ENCODE measurements at regions not wholly inside any gene's neighbourhood (a gene's known extent, or its start where the extent isn't known, plus 50 kb on each side); places are given as distances from the start of the nearest gene placed in this dataset.
"Not testable (repeated sequence)": the region's sequence is repeated elsewhere in the genome, so short reads cannot be mapped to it uniquely, and the experiment has no call there.

- peak overlapping the region; percentile 48 for H3K27ac ChIP-seq
Observed at GRCh38 chr21:15455819-15456462, 273.8 kb upstream of the USP25 start.

DNA sequence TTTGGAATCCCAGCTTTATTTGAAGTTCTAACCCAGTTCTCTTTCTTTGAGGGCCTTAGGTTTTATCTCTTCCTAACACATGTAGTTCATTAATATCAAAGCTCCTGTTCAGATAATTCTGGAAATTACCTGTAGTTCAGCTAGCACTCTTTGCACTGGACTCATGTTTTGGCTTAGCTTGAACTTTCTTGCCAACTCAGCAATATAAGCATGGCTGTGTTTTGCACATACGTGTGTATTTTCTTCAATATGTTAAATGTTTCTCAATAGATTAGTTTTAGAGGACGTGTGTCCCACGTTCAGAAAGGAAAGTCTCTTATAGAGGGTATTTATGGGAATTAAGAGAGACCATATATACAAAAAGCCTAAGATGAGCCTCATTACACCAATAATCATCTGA lies 271.8 kb upstream of the USP25 start:
- H3K27ac ChIP-seq = no peak overlapping the region
- TF ChIP-seq, protein P1, sequence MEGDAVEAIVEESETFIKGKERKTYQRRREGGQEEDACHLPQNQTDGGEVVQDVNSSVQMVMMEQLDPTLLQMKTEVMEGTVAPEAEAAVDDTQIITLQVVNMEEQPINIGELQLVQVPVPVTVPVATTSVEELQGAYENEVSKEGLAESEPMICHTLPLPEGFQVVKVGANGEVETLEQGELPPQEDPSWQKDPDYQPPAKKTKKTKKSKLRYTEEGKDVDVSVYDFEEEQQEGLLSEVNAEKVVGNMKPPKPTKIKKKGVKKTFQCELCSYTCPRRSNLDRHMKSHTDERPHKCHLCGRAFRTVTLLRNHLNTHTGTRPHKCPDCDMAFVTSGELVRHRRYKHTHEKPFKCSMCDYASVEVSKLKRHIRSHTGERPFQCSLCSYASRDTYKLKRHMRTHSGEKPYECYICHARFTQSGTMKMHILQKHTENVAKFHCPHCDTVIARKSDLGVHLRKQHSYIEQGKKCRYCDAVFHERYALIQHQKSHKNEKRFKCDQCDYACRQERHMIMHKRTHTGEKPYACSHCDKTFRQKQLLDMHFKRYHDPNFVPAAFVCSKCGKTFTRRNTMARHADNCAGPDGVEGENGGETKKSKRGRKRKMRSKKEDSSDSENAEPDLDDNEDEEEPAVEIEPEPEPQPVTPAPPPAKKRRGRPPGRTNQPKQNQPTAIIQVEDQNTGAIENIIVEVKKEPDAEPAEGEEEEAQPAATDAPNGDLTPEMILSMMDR (conservative IDR thresholded peaks at IDR 0.05) = no peak

More at GRCh38 chr21:15455819-15456462, 273.8 kb upstream of the USP25 start:
- TF ChIP-seq, protein P1 (conservative IDR thresholded peaks at IDR 0.05) = no peak

- TF ChIP-seq, protein P1 (conservative IDR thresholded peaks at IDR 0.05) = no peak
- no peak overlapping the region for H3K27ac ChIP-seq
Observed at GRCh38 chr21:15462092-15462491, 267.7 kb upstream of the USP25 start.

GRCh38 chr21:15466329-15466728 lies 263.5 kb upstream of the USP25 start:
- TF ChIP-seq, protein P1 (conservative IDR thresholded peaks at IDR 0.05) = no peak
- no peak overlapping the region for H3K27ac ChIP-seq

DNA sequence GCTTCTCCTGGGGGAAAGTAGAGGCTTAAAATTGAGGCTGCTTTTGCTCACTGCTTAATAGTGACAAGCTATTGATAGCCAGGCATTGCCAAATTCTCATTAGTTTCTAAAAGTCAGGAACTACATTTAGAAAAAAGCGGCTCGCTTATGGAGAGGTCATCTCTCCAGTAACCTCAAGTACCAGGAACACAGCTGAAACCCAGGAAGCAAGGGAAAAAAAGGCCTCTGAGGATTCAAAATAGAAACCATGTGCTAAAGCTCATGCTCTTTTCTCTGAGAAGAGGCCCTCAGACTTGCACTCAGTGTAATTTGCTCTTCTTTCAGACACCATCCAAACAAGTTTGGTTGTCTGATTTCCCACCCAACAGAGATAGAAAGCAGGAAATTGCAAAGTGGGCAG lies 261.4 kb upstream of the USP25 start:
- no peak overlapping the region for H3K27ac ChIP-seq
- TF ChIP-seq, protein P1 (conservative IDR thresholded peaks at IDR 0.05) = no peak

DNA sequence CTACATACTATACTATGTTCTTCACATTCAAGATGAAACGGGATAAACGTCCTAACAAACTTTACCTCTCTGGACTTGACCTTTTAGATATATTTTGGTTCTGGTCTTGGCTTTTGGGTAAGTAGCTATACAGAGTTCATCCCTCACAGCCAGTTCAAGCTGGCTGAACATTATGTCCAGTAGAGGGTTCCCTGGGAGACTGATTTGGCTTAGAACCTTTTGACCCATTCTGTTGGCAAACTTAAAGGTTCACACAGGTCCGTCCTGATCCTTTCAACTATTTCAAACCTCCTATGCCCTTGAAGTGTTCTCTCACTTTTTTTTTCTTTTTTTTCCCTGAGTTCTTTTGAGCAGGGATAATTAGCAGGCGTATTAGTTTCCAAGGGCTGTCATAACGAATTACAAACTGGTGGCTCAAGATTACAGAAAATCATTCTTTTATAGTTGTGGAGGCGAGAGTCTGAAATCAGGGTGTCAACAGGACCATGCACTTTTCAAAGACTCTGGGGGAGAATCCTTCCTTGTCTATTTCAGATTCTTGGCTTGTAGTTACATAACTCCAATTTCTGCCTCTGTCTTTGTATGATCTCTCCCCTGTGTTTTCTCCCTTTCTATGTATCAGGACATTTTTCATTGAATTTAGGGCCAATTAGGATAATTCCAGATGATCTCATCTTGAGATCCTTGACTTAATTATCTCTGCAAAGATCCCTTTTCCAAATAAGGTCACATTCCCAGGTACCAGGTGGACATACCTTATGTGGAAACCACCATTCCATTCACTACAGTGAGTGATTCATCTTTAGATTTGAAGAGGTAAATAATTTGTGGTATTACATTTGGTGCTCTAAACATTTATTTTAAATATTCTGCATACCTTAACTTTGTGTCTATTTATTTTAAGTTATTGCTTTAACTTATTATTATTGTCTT lies 257.4 kb upstream of the USP25 start:
- H3K27ac ChIP-seq = no peak overlapping the region
- TF ChIP-seq, protein P1 (conservative IDR thresholded peaks at IDR 0.05) = no peak

DNA sequence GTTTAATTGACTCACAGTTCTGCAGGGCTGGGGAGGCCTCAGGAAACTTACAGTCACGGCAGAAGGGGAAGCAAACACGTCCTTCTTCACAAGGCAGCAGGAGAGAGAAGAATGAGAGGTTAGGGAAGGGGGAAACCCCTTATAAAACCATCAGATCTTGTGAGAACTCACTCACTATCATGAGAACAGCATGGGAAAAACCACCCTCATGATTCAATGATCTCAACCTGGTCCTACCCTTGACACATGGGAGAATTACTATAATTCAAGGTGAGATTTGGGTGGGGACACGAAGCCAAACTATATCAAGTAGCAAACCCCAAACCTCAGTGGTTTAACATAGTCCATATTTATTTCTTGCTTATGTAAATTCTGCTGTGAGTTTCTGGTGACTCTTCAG lies 252.0 kb upstream of the USP25 start:
- not testable (repeated sequence) for H3K27ac ChIP-seq

DNA sequence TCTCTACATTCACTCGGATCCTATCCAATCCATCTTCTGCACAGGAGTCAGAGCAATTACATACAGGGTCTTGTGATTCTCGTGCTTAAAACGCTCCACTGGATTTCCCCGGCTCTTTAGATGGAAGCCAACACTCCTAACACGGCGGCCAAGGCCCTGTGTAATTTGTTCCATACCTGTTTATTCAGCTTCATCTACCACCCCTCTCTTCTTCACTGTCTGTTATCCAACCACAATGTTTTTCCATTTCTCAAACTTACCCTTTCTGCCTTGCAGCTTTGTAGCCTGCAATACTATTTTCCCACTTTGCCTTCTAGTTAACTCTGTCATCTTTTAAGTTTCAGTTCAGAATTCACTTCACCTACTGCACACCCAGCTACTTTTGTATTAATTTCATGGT lies 249.6 kb upstream of the USP25 start:
- H3K27ac ChIP-seq = no peak overlapping the region
- TF ChIP-seq, protein P1 (conservative IDR thresholded peaks at IDR 0.05) = no peak

Measured in VCaP (cell line).